HEK293 (cell line): ENCODE measurements at regions not wholly inside any gene's neighbourhood (a gene's known extent, or its start where the extent isn't known, plus 50 kb on each side); places are given as distances from the start of the nearest gene placed in this dataset.

Source experiments
- CTCF ChIA-PET: fragments of 350-600 bp; formaldehyde crosslinking; extraction: SDS; loops from one replicate; lab custom pipeline; 2021; ENCODE audit warnings: antibody characterized with exemption; lab: Yijun Ruan, JAX
- POLR2A ChIA-PET: fragments of 300-600 bp; formaldehyde crosslinking; extraction: SDS; loops from one replicate; lab custom pipeline; 2020; ENCODE audit warnings: antibody characterized with exemption, inconsistent platforms; lab: Yijun Ruan, JAX
- H3K27ac ChIP-seq: fragments of 200-500 bp; sonication (Bioruptor generic); 2 replicates; pipeline ENCODE4 v1.5.1; 2014; ENCODE audit warnings: low read depth, low read length, control low read depth, inconsistent platforms; ENCODE audit errors: extremely low read depth
- H3K36me3 ChIP-seq, 2 experiments: fragments of 200-500 bp in 1 of 2; sonication (Bioruptor generic) in 1 of 2; 1 replicate in 1 of 2; 2 replicates in 1 of 2; pipeline ENCODE4 v1.5.1; 2014 to 2017; ENCODE audit warnings: inconsistent platforms in 2 of 2, low read length in 2 of 2; ENCODE audit not compliant: control insufficient read depth in 2 of 2, insufficient read depth in 1 of 2
- H3K4me1 ChIP-seq: fragments of 200-500 bp; sonication (Bioruptor generic); 2 replicates; pipeline ENCODE4 v1.5.1; 2014; ENCODE audit warnings: mild to moderate bottlenecking, low read length, inconsistent platforms; ENCODE audit not compliant: control insufficient read depth, insufficient read depth
- H3K4me3 ChIP-seq: 2 replicates; pipeline ENCODE4 v1.5.1; 2011; ENCODE audit warnings: low read depth, mild to moderate bottlenecking, control low read depth, low read length, moderate library complexity
- H3K9me3 ChIP-seq: fragments of 200-500 bp; sonication (Bioruptor generic); 2 replicates; pipeline ENCODE4 v1.5.1; 2014; ENCODE audit warnings: low read depth, low read length, inconsistent platforms; ENCODE audit not compliant: control insufficient read depth, insufficient read depth
- GLI2 ChIP-seq: fragments of 450-650 bp; formaldehyde crosslinking; IDR thresholded peaks from 2 replicates; pipeline ENCODE4; 2017; ENCODE audit warnings: missing biosample characterization, missing genetic modification characterization, low read depth, borderline replicate concordance
- MEIS1 ChIP-seq: sonication (generic); formaldehyde crosslinking; IDR thresholded peaks from 2 replicates; pipeline ENCODE4 v1.8.1; 2022; ENCODE audit warnings: missing genetic modification reagents, mild to moderate bottlenecking, borderline replicate concordance
- PRDM4 ChIP-seq: fragments of 450-650 bp; formaldehyde crosslinking; IDR thresholded peaks from 2 replicates; pipeline ENCODE4 v1.5.1; 2017; ENCODE audit warnings: missing biosample characterization, missing genetic modification characterization
- SP3 ChIP-seq: fragments of 450-650 bp; formaldehyde crosslinking; IDR thresholded peaks from 2 replicates; pipeline ENCODE4 v1.5.1; 2016; ENCODE audit warnings: missing biosample characterization, missing genetic modification characterization
- YY1 ChIP-seq: fragments of 450-650 bp; formaldehyde crosslinking; IDR thresholded peaks from 2 replicates; pipeline ENCODE4 v1.5.1; 2018; ENCODE audit warnings: missing biosample characterization, missing genetic modification characterization
- ZBTB48 ChIP-seq: fragments of 450-650 bp; formaldehyde crosslinking; IDR thresholded peaks from 2 replicates; pipeline ENCODE4 v1.5.1; 2016; ENCODE audit warnings: missing biosample characterization, missing genetic modification characterization
- ZBTB7A ChIP-seq: fragments of 450-650 bp; formaldehyde crosslinking; IDR thresholded peaks from 2 replicates; pipeline ENCODE4 v1.5.1; 2016; ENCODE audit warnings: low read depth, missing biosample characterization, missing genetic modification characterization
- ZFHX2 ChIP-seq: fragments of 450-650 bp; formaldehyde crosslinking; conservative IDR thresholded peaks from 2 replicates; pipeline ENCODE4 v1.5.1; 2016; ENCODE audit warnings: missing biosample characterization, missing genetic modification characterization
- ZFP37 ChIP-seq: fragments of 450-650 bp; formaldehyde crosslinking; IDR thresholded peaks from 2 replicates; pipeline ENCODE4 v1.5.1; 2016; ENCODE audit warnings: missing biosample characterization, missing genetic modification characterization
- ZNF138 ChIP-seq: fragments of 450-650 bp; formaldehyde crosslinking; IDR thresholded peaks from 2 replicates; pipeline ENCODE4 v1.5.1; 2016; ENCODE audit warnings: missing biosample characterization, missing genetic modification characterization, borderline replicate concordance
- ZNF184 ChIP-seq: fragments of 450-650 bp; IDR thresholded peaks from 2 replicates; pipeline ENCODE4 v1.5.1; 2018; ENCODE audit warnings: missing biosample characterization, mild to moderate bottlenecking, missing genetic modification characterization
- ZNF19 ChIP-seq: fragments of 450-650 bp; formaldehyde crosslinking; IDR thresholded peaks from 2 replicates; pipeline ENCODE4; 2016; ENCODE audit warnings: missing biosample characterization, missing genetic modification characterization, low read depth
- ZNF529 ChIP-seq: fragments of 450-650 bp; formaldehyde crosslinking; IDR thresholded peaks from 2 replicates; pipeline ENCODE4 v1.5.1; 2017; ENCODE audit warnings: missing genetic modification characterization, missing biosample characterization; ENCODE audit not compliant: insufficient replicate concordance
- ZNF558 ChIP-seq: fragments of 450-650 bp; formaldehyde crosslinking; IDR thresholded peaks from 2 replicates; pipeline ENCODE4 v1.5.1; 2016; ENCODE audit warnings: missing biosample characterization, missing genetic modification characterization
- ZNF626 ChIP-seq: fragments of 450-650 bp; sonication (Bioruptor Pico); formaldehyde crosslinking; IDR thresholded peaks from 2 replicates; pipeline ENCODE4 v1.5.1; 2018; ENCODE audit warnings: missing biosample characterization, missing genetic modification characterization, inconsistent platforms
- ZNF701 ChIP-seq: fragments of 450-650 bp; formaldehyde crosslinking; IDR thresholded peaks from 2 replicates; pipeline ENCODE4 v1.5.1; 2016; ENCODE audit warnings: missing biosample characterization, missing genetic modification characterization
- ZNF843 ChIP-seq: fragments of 450-650 bp; formaldehyde crosslinking; IDR thresholded peaks from 2 replicates; pipeline ENCODE4 v1.5.1; 2016; ENCODE audit warnings: missing biosample characterization, missing genetic modification characterization
- TF ChIP-seq, protein P1 (sequence below): fragments of 450-650 bp; formaldehyde crosslinking; IDR thresholded peaks from 2 replicates; pipeline ENCODE4 v1.5.1; 2016; ENCODE audit warnings: missing biosample characterization, missing genetic modification characterization
- TF ChIP-seq, protein P2 (sequence below): fragments of 450-650 bp; formaldehyde crosslinking; IDR thresholded peaks from 2 replicates; pipeline ENCODE4 v1.5.1; 2016; ENCODE audit warnings: missing biosample characterization, missing genetic modification characterization
- TF ChIP-seq, protein P3 (sequence below): fragments of 450-650 bp; formaldehyde crosslinking; IDR thresholded peaks from 2 replicates; pipeline ENCODE4 v1.5.1; 2016; ENCODE audit warnings: missing biosample characterization, missing genetic modification characterization

- H3K4me1 ChIP-seq, result no peaks in the 10 kb centered on the region
- H3K4me3 ChIP-seq, result no peak overlapping the region
- ChIA-PET POLR2A (no interaction called here), CTCF (no interaction called here)
- H3K27ac ChIP-seq, result no peak overlapping the region
- no peaks in the 10 kb centered on the region for H3K36me3 ChIP-seq
- no peak for TF ChIP-seq GLI2 (tag by site-specific recombination)
- TF ChIP-seq ZNF184 (tag by site-specific recombination), result no peak
- no peaks in the 10 kb centered on the region for H3K9me3 ChIP-seq
These were observed 531.8 kb upstream of the SALL1 start for GRCh38 chr16:51682905-51683304.

GRCh38 chr16:51674615-51675014 is 523.5 kb upstream of the SALL1 start:
- Histone ChIP-seq H3K36me3 (no peaks in the 10 kb centered on the region), H3K9me3 (no peaks in the 10 kb centered on the region), H3K4me1 (no peaks in the 10 kb centered on the region), H3K4me3 (no peak overlapping the region), H3K27ac (no peak overlapping the region)
- ChIA-PET CTCF (no interaction called here), POLR2A (no interaction called here)
- TF ChIP-seq ZNF626 (tag by site-specific recombination) (no peak), ZNF558 (tag by site-specific recombination) (no peak), ZBTB48 (no peak), ZFP37 (tag by site-specific recombination) (no peak), ZBTB7A (tag by site-specific recombination) (no peak), ZNF701 (tag by site-specific recombination) (no peak), ZFHX2 (no peak), PRDM4 (no peak), ZNF529 (tag by site-specific recombination) (no peak), MEIS1 (CRISPR knock-in tag) (no peak), ZNF19 (tag by site-specific recombination) (no peak), YY1 (tag by site-specific recombination) (no peak), ZNF138 (tag by site-specific recombination) (no peak), ZNF843 (tag by site-specific recombination) (no peak), SP3 (tag by site-specific recombination) (no peak)
- TF ChIP-seq, protein P1, sequence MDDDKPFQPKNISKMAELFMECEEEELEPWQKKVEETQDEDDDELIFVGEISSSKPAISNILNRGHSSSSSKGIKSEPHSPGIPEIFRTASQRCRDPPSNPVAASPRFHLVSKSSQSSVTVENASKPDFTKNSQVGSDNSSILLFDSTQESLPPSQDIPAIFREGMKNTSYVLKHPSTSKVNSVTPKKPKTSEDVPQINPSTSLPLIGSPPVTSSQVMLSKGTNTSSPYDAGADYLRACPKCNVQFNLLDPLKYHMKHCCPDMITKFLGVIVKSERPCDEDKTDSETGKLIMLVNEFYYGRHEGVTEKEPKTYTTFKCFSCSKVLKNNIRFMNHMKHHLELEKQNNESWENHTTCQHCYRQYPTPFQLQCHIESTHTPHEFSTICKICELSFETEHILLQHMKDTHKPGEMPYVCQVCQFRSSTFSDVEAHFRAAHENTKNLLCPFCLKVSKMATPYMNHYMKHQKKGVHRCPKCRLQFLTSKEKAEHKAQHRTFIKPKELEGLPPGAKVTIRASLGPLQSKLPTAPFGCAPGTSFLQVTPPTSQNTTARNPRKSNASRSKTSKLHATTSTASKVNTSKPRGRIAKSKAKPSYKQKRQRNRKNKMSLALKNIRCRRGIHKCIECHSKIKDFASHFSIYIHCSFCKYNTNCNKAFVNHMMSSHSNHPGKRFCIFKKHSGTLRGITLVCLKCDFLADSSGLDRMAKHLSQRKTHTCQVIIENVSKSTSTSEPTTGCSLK (tag by site-specific recombination), result no peak
- TF ChIP-seq, protein P2, sequence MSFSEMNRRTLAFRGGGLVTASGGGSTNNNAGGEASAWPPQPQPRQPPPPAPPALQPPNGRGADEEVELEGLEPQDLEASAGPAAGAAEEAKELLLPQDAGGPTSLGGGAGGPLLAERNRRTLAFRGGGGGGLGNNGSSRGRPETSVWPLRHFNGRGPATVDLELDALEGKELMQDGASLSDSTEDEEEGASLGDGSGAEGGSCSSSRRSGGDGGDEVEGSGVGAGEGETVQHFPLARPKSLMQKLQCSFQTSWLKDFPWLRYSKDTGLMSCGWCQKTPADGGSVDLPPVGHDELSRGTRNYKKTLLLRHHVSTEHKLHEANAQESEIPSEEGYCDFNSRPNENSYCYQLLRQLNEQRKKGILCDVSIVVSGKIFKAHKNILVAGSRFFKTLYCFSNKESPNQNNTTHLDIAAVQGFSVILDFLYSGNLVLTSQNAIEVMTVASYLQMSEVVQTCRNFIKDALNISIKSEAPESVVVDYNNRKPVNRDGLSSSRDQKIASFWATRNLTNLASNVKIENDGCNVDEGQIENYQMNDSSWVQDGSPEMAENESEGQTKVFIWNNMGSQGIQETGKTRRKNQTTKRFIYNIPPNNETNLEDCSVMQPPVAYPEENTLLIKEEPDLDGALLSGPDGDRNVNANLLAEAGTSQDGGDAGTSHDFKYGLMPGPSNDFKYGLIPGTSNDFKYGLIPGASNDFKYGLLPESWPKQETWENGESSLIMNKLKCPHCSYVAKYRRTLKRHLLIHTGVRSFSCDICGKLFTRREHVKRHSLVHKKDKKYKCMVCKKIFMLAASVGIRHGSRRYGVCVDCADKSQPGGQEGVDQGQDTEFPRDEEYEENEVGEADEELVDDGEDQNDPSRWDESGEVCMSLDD (tag by site-specific recombination), result no peak
- TF ChIP-seq, protein P3, sequence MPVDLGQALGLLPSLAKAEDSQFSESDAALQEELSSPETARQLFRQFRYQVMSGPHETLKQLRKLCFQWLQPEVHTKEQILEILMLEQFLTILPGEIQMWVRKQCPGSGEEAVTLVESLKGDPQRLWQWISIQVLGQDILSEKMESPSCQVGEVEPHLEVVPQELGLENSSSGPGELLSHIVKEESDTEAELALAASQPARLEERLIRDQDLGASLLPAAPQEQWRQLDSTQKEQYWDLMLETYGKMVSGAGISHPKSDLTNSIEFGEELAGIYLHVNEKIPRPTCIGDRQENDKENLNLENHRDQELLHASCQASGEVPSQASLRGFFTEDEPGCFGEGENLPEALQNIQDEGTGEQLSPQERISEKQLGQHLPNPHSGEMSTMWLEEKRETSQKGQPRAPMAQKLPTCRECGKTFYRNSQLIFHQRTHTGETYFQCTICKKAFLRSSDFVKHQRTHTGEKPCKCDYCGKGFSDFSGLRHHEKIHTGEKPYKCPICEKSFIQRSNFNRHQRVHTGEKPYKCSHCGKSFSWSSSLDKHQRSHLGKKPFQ (tag by site-specific recombination), result no peak
